ENCODE measurements at regions not wholly inside any gene's neighbourhood (a gene's known extent, or its start where the extent isn't known, plus 50 kb on each side); places are given as distances from the start of the nearest gene placed in this dataset.

DNA sequence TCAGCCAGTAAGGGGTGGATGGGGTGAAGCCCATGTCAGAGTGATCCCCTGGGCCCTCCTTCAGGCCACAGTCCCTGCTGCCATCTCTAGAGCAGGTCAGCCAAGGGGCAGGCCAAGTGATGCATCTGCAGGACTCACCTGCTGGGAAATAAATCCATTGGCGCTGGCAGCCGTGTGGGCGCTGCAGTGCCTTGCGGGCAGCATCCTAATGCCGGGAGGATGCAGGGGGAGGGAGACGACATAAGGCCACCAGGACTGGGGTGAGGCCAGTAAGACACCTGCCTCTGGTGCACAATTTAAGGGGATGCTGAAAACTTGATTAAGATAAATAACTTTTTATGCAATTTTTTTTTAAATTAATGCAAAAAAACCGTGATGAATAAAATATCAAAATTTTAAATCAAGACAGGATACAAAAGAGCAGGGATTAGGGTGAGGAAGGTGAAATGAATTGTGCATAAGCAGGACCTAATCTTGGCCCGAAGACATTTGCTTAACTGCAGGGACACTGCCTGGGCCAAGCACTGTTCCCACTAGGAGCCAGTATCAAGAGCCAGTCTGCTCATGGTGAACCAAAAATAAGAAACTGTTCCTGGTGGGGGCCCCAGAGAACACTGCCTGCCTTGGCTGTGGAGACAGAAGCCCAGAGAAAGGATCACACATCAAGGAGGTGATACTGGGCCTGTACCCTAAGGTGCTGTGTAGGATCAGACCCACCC lies 67.5 kb upstream of the CPLX2 start:
- TF ChIP-seq CTCF (IDR thresholded peaks at IDR 0.05; ENCODE audit: control extremely low read depth in 1 of 3, insufficient read depth in 1 of 3, low read depth in 1 of 3, low read length in 3 of 3) (no peak), ATF2 (IDR thresholded peaks at IDR 0.05; ENCODE audit: low read length) (no peak), NANOG (IDR thresholded peaks at IDR 0.05; ENCODE audit: insufficient read depth, low read depth, low read length, poor library complexity, severe bottlenecking) (no peak), USF2 (IDR thresholded peaks at IDR 0.05; ENCODE audit: low read length) (no peak), CEBPB (IDR thresholded peaks at IDR 0.05; ENCODE audit: low read depth, low read length) (no peak), KDM1A (IDR thresholded peaks at IDR 0.05; ENCODE audit: borderline replicate concordance, low read length) (no peak), SUZ12 (IDR thresholded peaks at IDR 0.05; ENCODE audit: low read length) (no peak)
